ENCODE measurements at regions not wholly inside any gene's neighbourhood (a gene's known extent, or its start where the extent isn't known, plus 50 kb on each side); places are given as distances from the start of the nearest gene placed in this dataset.

DNA sequence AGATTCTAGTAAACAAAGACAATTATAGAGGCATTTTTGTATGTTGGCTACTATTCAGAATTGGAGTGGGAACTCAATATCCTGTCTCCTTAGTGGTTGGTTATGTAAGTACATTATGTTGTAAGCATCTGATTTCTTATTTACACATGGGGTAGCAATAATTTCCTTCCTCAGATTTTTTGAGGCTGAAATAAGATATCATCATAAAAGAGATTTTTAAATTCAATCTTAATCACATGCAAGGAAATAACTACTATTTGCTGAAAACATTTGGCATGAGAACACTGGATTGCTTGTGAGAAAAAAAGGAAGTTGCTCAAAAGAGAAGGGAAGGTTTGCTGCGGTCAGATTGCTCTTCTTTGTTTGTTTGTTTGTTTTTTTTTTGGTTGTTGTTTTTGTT is 437.7 kb upstream of the HS3ST1 start:
- TF ChIP-seq, protein P1, sequence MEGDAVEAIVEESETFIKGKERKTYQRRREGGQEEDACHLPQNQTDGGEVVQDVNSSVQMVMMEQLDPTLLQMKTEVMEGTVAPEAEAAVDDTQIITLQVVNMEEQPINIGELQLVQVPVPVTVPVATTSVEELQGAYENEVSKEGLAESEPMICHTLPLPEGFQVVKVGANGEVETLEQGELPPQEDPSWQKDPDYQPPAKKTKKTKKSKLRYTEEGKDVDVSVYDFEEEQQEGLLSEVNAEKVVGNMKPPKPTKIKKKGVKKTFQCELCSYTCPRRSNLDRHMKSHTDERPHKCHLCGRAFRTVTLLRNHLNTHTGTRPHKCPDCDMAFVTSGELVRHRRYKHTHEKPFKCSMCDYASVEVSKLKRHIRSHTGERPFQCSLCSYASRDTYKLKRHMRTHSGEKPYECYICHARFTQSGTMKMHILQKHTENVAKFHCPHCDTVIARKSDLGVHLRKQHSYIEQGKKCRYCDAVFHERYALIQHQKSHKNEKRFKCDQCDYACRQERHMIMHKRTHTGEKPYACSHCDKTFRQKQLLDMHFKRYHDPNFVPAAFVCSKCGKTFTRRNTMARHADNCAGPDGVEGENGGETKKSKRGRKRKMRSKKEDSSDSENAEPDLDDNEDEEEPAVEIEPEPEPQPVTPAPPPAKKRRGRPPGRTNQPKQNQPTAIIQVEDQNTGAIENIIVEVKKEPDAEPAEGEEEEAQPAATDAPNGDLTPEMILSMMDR (IDR thresholded peaks at IDR 0.05; ENCODE audit: low read depth, low read length, missing input control): no peak
- TF ChIP-seq RXRA (IDR thresholded peaks at IDR 0.05) (no peak), SP1 (IDR thresholded peaks at IDR 0.05) (no peak), TAF1 (conservative IDR thresholded peaks at IDR 0.05) (no peak)
